HL-60 (cell line): ENCODE measurements at regions not wholly inside any gene's neighbourhood (a gene's known extent, or its start where the extent isn't known, plus 50 kb on each side); places are given as distances from the start of the nearest gene placed in this dataset.

Experiments used
- DNase-seq, 2 experiments: peaks; one replicate each; pipeline ENCODE4 v3.0.0-alpha.2; 2010 to 2020; ENCODE audit warnings: low read depth in 1 of 2, low spot score in 1 of 2
- H3K27ac ChIP-seq: fragments of 250-450 bp; sonication (Bioruptor Pico); replicated peaks from 2 replicates; pipeline ENCODE4 v1.5.1; 2020; ENCODE audit warnings: mild to moderate bottlenecking, moderate library complexity
- H3K27me3 ChIP-seq: fragments of 250-450 bp; sonication (Bioruptor Pico); 2 replicates; pipeline ENCODE4 v1.5.1; 2021; ENCODE audit warnings: mild to moderate bottlenecking, moderate library complexity; ENCODE audit not compliant: insufficient read depth, poor library complexity, severe bottlenecking
- H3K4me3 ChIP-seq: replicated peaks from 2 replicates; pipeline ENCODE4 v1.5.1; 2011; ENCODE audit warnings: mild to moderate bottlenecking, control low read depth, low read length; ENCODE audit not compliant: insufficient read depth
- GABPA ChIP-seq: IDR thresholded peaks from 2 replicates; pipeline ENCODE4 v1.6.1; 2012; ENCODE audit warnings: low read depth
- POLR2AphosphoS5 ChIP-seq: IDR thresholded peaks from 2 replicates; pipeline ENCODE4 v1.6.1; 2012; ENCODE audit warnings: low read depth
- SPI1 ChIP-seq: IDR thresholded peaks from 2 replicates; pipeline ENCODE4 v1.6.1; 2012; ENCODE audit warnings: low read depth, mild to moderate bottlenecking, borderline replicate concordance
- TF ChIP-seq, protein P1 (sequence below): IDR thresholded peaks from 2 replicates; pipeline ENCODE4 v1.6.1; 2012; ENCODE audit warnings: low read depth; ENCODE audit not compliant: insufficient replicate concordance
- TF ChIP-seq, protein P2 (sequence below): IDR thresholded peaks from one replicate; pipeline ENCODE4 v1.5.1; 2011; ENCODE audit warnings: low read length, control low read depth, inconsistent platforms; ENCODE audit not compliant: insufficient read depth

GRCh38 chr4:3818371-3818770, 52.2 kb downstream of the ADRA2C start:
- no peak for TF ChIP-seq POLR2AphosphoS5
- TF ChIP-seq, protein P1, sequence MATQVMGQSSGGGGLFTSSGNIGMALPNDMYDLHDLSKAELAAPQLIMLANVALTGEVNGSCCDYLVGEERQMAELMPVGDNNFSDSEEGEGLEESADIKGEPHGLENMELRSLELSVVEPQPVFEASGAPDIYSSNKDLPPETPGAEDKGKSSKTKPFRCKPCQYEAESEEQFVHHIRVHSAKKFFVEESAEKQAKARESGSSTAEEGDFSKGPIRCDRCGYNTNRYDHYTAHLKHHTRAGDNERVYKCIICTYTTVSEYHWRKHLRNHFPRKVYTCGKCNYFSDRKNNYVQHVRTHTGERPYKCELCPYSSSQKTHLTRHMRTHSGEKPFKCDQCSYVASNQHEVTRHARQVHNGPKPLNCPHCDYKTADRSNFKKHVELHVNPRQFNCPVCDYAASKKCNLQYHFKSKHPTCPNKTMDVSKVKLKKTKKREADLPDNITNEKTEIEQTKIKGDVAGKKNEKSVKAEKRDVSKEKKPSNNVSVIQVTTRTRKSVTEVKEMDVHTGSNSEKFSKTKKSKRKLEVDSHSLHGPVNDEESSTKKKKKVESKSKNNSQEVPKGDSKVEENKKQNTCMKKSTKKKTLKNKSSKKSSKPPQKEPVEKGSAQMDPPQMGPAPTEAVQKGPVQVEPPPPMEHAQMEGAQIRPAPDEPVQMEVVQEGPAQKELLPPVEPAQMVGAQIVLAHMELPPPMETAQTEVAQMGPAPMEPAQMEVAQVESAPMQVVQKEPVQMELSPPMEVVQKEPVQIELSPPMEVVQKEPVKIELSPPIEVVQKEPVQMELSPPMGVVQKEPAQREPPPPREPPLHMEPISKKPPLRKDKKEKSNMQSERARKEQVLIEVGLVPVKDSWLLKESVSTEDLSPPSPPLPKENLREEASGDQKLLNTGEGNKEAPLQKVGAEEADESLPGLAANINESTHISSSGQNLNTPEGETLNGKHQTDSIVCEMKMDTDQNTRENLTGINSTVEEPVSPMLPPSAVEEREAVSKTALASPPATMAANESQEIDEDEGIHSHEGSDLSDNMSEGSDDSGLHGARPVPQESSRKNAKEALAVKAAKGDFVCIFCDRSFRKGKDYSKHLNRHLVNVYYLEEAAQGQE: no peak
- TF ChIP-seq SPI1: no peak
- TF ChIP-seq, protein P2, sequence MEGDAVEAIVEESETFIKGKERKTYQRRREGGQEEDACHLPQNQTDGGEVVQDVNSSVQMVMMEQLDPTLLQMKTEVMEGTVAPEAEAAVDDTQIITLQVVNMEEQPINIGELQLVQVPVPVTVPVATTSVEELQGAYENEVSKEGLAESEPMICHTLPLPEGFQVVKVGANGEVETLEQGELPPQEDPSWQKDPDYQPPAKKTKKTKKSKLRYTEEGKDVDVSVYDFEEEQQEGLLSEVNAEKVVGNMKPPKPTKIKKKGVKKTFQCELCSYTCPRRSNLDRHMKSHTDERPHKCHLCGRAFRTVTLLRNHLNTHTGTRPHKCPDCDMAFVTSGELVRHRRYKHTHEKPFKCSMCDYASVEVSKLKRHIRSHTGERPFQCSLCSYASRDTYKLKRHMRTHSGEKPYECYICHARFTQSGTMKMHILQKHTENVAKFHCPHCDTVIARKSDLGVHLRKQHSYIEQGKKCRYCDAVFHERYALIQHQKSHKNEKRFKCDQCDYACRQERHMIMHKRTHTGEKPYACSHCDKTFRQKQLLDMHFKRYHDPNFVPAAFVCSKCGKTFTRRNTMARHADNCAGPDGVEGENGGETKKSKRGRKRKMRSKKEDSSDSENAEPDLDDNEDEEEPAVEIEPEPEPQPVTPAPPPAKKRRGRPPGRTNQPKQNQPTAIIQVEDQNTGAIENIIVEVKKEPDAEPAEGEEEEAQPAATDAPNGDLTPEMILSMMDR: no peak
- no peak for TF ChIP-seq GABPA
- H3K27me3 ChIP-seq: no peaks in the 10 kb centered on the region
- H3K4me3 ChIP-seq: no peak overlapping the region
- no peak overlapping the region for H3K27ac ChIP-seq
- DNase-seq: no peak

DNA sequence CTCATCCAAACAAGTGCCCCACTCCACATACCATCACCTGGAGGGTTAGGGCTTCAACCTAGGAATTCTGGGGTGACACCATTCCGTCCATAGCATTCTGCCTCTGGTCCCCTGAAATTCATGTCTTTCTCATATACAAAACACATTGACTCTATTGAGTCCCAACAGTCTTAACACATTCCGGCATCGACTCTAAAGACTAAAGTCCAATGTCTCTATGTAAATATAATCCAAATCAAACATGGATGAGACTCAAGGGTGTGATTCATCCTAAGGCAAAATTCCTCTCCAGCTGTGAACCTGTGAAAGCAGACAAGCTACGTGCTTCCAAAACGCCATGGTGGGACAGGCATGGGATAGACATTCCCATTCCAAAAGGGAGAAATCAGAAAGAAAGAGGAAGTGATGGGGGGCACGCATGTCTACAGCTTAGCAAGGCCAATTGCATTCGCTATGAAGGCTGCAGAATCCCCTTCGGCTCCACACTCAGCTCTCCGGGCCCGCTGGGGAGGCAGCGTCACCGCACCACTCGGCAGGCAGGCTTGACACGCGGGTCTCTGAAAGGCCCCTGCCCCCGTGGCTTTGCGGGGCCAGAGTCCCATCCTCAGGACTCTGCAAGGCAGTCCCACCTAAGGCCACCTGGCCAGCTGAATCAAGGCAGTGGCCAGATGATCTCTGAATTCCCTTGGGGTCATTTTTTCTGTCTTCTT, 53.2 kb downstream of the ADRA2C start:
- H3K27me3 ChIP-seq: no peaks in the 10 kb centered on the region
- no peak overlapping the region for H3K4me3 ChIP-seq
- H3K27ac ChIP-seq: no peak overlapping the region
- no peak for DNase-seq
- no peak for TF ChIP-seq SPI1
- TF ChIP-seq POLR2AphosphoS5: no peak
- TF ChIP-seq, protein P2: no peak
- TF ChIP-seq, protein P1: no peak
- no peak for TF ChIP-seq GABPA

GRCh38 chr4:3820016-3820805, 54.0 kb downstream of the ADRA2C start:
- Histone ChIP-seq H3K27ac (no peak overlapping the region), H3K27me3 (no peaks in the 10 kb centered on the region)

More at GRCh38 chr4:3820016-3820805, 54.0 kb downstream of the ADRA2C start:
- DNase-seq: no peak
- TF ChIP-seq, protein P2: no peak
- no peak for TF ChIP-seq POLR2AphosphoS5
- TF ChIP-seq, protein P1: no peak
- TF ChIP-seq GABPA: no peak
- TF ChIP-seq SPI1: no peak
- no peak overlapping the region for H3K4me3 ChIP-seq
